Activated naive CD8-positive, alpha-beta T cell (primary cell): ENCODE measurements at regions not wholly inside any gene's neighbourhood (a gene's known extent, or its start where the extent isn't known, plus 50 kb on each side); places are given as distances from the start of the nearest gene placed in this dataset.

Experiments
- H3K27ac Mint-ChIP-seq: one replicate; pipeline ENCODE4 v1.8.0; 2021; ENCODE audit warnings: mixed read lengths
- H3K27me3 Mint-ChIP-seq: one replicate; pipeline ENCODE4 v1.8.0; 2021; ENCODE audit warnings: mixed read lengths
- H3K36me3 Mint-ChIP-seq: one replicate; pipeline ENCODE4 v1.8.0; 2021; ENCODE audit warnings: mixed read lengths
- H3K4me1 Mint-ChIP-seq: one replicate; pipeline ENCODE4 v1.8.0; 2021; ENCODE audit warnings: low read depth, mixed read lengths
- H3K4me3 Mint-ChIP-seq: one replicate; pipeline ENCODE4 v1.8.0; 2021; ENCODE audit warnings: mild to moderate bottlenecking, mixed read lengths
- H3K9me3 Mint-ChIP-seq: one replicate; pipeline ENCODE4 v1.8.0; 2021; ENCODE audit warnings: low read depth, mixed read lengths

DNA sequence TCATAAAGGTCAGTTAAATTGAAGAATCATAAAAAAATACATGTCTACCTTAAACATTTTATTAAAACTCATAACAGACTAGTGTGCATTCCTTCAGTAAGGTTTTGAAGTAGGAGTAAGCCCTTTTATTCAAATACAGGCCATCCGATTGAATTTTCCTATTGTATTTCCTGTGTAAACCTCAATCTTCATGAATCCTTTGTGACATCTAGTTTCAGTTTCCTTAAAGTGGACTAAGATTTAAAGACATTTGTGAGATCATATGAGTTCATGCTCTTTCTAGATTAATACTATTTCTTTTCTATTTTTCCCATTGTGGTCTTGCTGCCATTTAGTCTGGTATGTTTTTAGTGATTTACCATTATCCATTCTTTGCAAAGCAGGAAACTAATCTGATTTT, 644.7 kb upstream of the BOD1L1 start:
- no peak overlapping the region for H3K27ac Mint-ChIP-seq
- no peaks in the 10 kb centered on the region for H3K4me1 Mint-ChIP-seq
- no peak overlapping the region for H3K4me3 Mint-ChIP-seq
- peaks cover 7% of the 10 kb centered on the region for H3K9me3 Mint-ChIP-seq
- no peaks in the 10 kb centered on the region for H3K36me3 Mint-ChIP-seq
- H3K27me3 Mint-ChIP-seq, result peaks cover 4% of the 10 kb centered on the region

DNA sequence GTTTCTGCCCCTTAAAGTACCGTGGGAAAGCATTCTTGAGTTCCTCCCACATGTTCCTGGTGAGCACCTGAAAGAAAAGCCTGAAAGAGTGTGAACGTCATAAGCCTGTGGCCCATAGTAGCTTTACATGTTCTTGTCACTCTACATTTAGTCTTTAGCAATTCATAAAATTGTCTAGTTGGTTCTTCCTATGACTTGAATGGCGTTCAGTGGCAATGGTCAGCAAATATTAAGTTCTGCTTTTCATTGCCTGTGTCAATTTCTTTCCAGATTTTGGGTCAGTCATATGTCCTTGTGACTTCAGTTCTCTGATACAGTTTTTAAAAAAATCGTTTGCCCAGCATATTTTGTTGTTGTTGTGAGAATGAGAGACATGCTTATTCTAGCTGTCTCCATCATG, 650.0 kb upstream of the BOD1L1 start:
- Mint-ChIP-seq H3K4me1 (no peaks in the 10 kb centered on the region), H3K36me3 (no peaks in the 10 kb centered on the region), H3K9me3 (peaks cover 7% of the 10 kb centered on the region), H3K27me3 (peaks cover 1% of the 10 kb centered on the region), H3K4me3 (no peak overlapping the region), H3K27ac (no peak overlapping the region)

DNA sequence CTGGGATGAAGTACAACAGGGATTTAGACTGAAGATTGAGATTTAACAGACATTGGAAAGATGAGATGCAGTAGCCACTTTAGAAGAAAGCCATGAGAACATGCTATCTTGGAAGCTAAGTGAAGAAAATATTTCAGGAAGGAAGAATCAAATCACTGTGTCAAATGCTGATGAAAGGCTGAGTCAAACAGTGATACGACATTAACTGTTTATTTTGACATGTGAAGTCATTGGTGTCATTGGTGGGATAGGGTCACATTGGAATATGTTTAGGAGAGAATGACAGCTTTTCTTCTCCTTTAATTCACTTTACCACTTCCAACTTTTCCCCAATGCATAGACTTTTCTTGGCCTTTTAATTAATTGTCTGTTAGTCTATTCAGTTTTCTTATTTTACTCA, 653.0 kb upstream of the BOD1L1 start:
- H3K4me3 Mint-ChIP-seq, result no peak overlapping the region
- H3K9me3 Mint-ChIP-seq, result peaks cover 6% of the 10 kb centered on the region
- H3K27ac Mint-ChIP-seq, result no peak overlapping the region
- H3K4me1 Mint-ChIP-seq, result no peaks in the 10 kb centered on the region
- no peaks in the 10 kb centered on the region for H3K36me3 Mint-ChIP-seq
- peaks cover 1% of the 10 kb centered on the region for H3K27me3 Mint-ChIP-seq

DNA sequence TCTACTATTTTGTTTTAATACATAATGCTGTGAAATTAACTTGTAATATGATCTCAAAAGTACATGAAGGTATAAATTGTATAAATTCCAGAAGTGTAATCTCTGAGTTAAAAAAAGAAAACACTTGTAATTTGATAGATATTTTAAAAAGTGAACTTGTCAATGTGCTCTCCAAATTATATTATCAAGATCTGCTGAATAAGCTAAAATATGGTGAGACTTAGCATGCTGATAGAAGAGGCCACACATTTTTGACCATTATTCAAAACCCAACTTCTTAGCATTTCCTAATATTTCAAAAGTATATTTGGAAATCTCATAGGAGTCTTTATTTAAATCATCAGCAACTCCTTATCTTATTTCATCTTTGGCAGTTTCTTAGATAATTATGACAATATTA, 657.1 kb upstream of the BOD1L1 start:
- peaks cover 1% of the 10 kb centered on the region for H3K27me3 Mint-ChIP-seq
- H3K4me1 Mint-ChIP-seq, result no peaks in the 10 kb centered on the region
- H3K4me3 Mint-ChIP-seq, result no peak overlapping the region
- no peaks in the 10 kb centered on the region for H3K36me3 Mint-ChIP-seq
- H3K9me3 Mint-ChIP-seq, result no peaks in the 10 kb centered on the region
- H3K27ac Mint-ChIP-seq, result no peak overlapping the region

DNA sequence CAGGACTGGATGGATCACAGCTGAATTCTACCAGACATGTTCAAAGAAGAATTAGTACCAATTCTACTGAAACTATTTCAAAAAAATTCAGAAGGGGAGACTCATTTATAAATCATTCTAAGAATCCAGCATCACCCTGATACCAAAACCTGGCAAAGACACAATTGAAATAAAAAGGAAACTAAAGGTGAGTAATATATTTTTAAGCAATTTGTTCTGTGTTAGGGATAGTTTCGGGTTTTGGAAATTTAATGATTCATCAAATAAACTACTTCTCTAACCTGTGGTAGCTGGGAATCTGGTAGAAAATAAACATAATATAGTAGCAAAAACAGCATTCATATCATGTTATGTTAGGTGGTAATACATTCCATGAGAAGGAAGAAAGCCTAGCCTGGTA, 662.2 kb upstream of the BOD1L1 start:
- no peaks in the 10 kb centered on the region for H3K36me3 Mint-ChIP-seq
- no peaks in the 10 kb centered on the region for H3K9me3 Mint-ChIP-seq
- no peaks in the 10 kb centered on the region for H3K4me1 Mint-ChIP-seq
- no peak overlapping the region for H3K27ac Mint-ChIP-seq
- no peaks in the 10 kb centered on the region for H3K27me3 Mint-ChIP-seq
- no peak overlapping the region for H3K4me3 Mint-ChIP-seq

DNA sequence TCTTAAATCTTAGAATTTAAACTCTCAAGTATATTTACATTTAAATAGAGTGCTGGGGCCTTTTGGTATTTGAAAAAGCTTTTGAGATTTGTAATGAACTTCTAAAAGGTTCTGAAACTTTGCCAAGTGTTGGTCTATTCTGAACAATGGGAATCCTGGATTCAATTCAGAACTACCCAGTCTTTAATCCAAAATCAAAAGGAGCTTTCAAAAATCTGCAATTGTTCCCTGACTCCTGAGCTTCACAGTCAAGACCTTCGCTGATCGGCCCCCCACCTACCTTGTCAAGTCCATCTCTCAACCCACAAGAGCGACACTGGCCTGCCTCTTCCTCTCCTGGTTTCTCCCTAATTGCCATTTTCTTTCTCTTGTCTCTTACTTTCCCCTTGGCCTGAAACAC, 666.1 kb upstream of the BOD1L1 start:
- Mint-ChIP-seq H3K27me3 (no peaks in the 10 kb centered on the region), H3K4me1 (no peaks in the 10 kb centered on the region), H3K4me3 (no peak overlapping the region), H3K9me3 (no peaks in the 10 kb centered on the region), H3K27ac (no peak overlapping the region), H3K36me3 (no peaks in the 10 kb centered on the region)

DNA sequence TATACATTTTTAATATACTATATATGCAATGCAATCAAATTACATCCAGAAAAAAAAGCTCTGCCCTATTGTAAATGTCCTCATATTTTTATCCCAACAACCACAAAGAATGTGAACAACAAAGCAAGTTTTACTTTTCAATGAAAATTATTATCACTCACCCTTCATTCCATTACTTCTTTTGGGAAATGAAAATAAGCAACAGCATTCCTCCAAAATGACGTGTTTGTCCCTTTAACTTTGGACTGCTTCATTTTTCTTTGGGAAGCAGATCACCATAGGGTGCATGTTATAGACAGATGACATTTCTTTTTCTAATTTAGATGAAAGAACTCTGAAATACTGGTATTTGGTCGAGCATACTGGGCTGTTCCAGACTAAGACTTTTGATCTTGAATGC, 667.1 kb upstream of the BOD1L1 start:
- no peaks in the 10 kb centered on the region for H3K4me1 Mint-ChIP-seq
- H3K4me3 Mint-ChIP-seq, result no peak overlapping the region
- H3K27me3 Mint-ChIP-seq, result no peaks in the 10 kb centered on the region
- no peak overlapping the region for H3K27ac Mint-ChIP-seq
- no peaks in the 10 kb centered on the region for H3K9me3 Mint-ChIP-seq
- H3K36me3 Mint-ChIP-seq, result no peaks in the 10 kb centered on the region

DNA sequence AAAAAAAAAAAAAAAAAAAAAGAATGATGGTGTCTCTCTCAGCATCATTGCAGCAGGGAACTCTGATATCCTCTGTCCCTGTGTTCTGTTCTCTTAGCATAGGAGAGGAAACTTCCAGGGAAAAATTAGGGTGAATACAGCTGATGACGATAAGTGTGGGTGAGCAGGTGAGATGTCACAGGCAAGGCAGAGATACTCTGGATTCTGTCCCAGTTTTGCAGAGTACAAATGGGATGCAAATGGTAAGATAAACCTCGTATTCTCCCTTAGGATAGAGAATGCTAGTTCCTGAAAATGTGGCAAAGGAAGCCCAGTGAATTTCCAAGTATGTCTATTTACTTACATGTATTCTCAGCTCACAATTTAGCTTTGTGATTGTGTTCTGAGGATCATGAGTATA, 671.6 kb upstream of the BOD1L1 start:
- no peaks in the 10 kb centered on the region for H3K36me3 Mint-ChIP-seq
- H3K4me3 Mint-ChIP-seq, result no peak overlapping the region
- no peaks in the 10 kb centered on the region for H3K27me3 Mint-ChIP-seq
- no peak overlapping the region for H3K27ac Mint-ChIP-seq
- no peaks in the 10 kb centered on the region for H3K9me3 Mint-ChIP-seq
- H3K4me1 Mint-ChIP-seq, result no peaks in the 10 kb centered on the region

DNA sequence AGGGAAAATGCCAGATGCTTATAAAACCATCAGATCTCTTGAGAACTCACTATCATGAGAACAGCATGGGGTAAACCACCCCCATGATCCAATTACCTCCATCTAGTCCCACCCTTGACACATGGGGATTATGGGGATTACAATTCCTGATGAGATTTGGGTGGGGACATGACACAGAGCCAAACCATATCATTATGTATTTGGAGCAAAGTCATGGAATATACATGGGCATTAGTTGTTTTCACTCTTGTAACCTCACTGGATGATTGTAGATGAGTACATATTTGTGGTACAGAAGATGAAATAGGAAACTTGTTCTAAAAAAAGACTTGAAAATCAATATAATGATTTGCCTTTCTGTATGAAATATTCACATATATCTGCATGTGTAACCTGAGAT, 674.5 kb upstream of the BOD1L1 start:
- Mint-ChIP-seq H3K27me3 (no peaks in the 10 kb centered on the region), H3K9me3 (no peaks in the 10 kb centered on the region), H3K4me3 (no peak overlapping the region), H3K36me3 (no peaks in the 10 kb centered on the region), H3K4me1 (no peaks in the 10 kb centered on the region), H3K27ac (no peak overlapping the region)

DNA sequence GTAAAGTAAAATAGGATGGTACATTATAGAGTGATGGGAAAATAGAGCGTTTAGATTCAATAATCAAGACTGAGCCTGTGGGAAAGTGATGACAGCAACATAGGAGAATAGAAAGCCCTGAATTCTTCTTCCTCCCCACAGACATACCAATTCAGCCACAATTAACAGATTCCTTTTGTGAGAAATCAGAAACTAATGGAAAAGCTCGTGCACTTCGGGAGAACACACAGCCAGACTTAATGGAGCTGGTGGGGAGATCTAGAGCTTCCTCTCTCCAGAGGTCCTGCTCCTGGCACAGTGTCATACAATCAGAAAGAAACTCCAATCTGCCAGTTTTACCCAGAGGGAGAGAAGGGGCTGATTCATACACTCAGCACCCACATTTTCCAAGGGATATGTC, 676.3 kb upstream of the BOD1L1 start:
- no peaks in the 10 kb centered on the region for H3K36me3 Mint-ChIP-seq
- H3K27ac Mint-ChIP-seq, result no peak overlapping the region
- no peaks in the 10 kb centered on the region for H3K27me3 Mint-ChIP-seq
- H3K4me1 Mint-ChIP-seq, result no peaks in the 10 kb centered on the region
- H3K9me3 Mint-ChIP-seq, result no peaks in the 10 kb centered on the region
- H3K4me3 Mint-ChIP-seq, result no peak overlapping the region

DNA sequence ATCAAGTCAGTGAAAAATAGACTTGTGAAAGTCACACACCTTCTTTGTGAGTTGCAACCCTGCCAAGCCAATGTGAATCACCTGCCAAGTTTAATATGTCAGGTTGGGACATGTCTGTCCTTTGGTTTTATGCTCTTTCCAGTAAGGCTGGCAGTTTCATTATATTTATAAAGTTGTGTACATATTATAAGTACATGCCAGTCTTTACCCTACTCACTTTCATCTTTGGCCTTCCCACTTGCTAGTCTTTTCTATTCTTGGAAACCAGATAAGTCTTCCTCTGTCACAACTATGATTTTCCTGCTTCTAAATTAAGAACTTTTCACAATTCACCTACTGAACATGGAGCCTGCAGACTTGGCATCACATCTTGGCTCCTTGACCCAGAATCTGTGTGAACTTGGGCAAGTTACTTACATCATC, 680.7 kb upstream of the BOD1L1 start:
- Mint-ChIP-seq H3K27ac (no peak overlapping the region), H3K27me3 (no peaks in the 10 kb centered on the region), H3K9me3 (no peaks in the 10 kb centered on the region), H3K4me1 (no peaks in the 10 kb centered on the region), H3K36me3 (no peaks in the 10 kb centered on the region), H3K4me3 (no peak overlapping the region)

DNA sequence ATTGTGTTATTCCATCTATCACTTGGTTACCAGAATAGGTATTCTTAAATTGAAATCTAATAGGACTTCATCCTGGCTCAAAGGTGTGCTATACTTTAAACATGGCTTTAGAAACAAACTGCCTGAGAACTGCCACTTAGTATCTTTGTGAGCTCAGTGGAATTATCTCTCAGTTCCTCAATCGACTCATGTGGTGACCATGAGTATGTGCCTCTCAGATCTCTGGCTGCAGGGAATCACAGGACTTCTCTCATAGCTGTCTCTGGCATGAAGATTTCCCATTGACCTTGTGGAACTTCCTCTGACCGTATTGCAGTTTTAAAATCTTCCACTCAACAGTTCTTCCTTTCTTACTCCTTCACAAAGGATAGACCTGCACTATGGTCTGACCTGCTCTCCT, 681.9 kb upstream of the BOD1L1 start:
- no peaks in the 10 kb centered on the region for H3K9me3 Mint-ChIP-seq
- no peak overlapping the region for H3K4me3 Mint-ChIP-seq
- no peak overlapping the region for H3K27ac Mint-ChIP-seq
- H3K4me1 Mint-ChIP-seq, result no peaks in the 10 kb centered on the region
- H3K36me3 Mint-ChIP-seq, result no peaks in the 10 kb centered on the region
- no peaks in the 10 kb centered on the region for H3K27me3 Mint-ChIP-seq

DNA sequence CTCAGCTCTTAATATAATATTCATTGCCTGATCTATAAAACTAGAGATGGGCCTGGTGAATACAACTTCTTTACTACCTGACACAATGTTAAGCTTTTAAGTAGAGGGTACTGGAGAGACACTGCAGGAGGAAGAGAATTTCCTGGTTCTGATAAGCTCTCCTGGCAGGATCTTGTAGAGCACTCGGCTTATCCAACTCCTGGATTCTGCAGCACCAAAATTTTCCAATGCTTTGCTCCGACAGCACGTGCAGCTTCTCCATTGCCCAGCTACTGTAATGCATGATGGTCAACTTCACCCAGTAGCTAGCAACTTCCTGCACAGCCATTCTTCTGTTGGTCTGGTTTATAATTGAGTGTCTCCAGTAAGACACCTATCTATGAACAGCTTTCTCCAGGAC, 686.2 kb upstream of the BOD1L1 start:
- Mint-ChIP-seq H3K4me3 (no peak overlapping the region), H3K4me1 (no peaks in the 10 kb centered on the region), H3K9me3 (no peaks in the 10 kb centered on the region), H3K27me3 (peaks cover 1% of the 10 kb centered on the region), H3K27ac (no peak overlapping the region), H3K36me3 (no peaks in the 10 kb centered on the region)

DNA sequence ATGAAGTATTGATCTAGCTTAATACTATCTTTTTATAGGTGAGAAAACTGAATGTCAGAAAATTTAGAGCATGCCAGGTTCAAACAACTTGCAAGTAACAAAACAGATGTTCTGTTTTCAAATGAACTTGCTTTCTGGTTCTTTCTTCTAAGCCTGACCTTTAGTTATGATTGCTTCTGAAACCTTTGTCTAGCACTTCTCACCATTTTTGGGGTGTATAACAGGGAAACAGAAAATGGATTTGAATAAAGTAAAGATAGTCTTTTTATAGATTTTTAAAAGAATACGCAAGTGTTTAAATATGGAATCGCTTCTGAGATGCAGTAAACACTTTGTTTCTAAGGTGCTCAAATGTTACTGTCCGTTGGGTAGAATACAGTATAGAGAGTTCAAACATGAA, 687.2 kb upstream of the CPEB2 start:
- no peaks in the 10 kb centered on the region for H3K9me3 Mint-ChIP-seq
- H3K4me3 Mint-ChIP-seq, result no peak overlapping the region
- no peaks in the 10 kb centered on the region for H3K4me1 Mint-ChIP-seq
- H3K27ac Mint-ChIP-seq, result no peak overlapping the region
- H3K27me3 Mint-ChIP-seq, result peaks cover 1% of the 10 kb centered on the region
- H3K36me3 Mint-ChIP-seq, result no peaks in the 10 kb centered on the region

DNA sequence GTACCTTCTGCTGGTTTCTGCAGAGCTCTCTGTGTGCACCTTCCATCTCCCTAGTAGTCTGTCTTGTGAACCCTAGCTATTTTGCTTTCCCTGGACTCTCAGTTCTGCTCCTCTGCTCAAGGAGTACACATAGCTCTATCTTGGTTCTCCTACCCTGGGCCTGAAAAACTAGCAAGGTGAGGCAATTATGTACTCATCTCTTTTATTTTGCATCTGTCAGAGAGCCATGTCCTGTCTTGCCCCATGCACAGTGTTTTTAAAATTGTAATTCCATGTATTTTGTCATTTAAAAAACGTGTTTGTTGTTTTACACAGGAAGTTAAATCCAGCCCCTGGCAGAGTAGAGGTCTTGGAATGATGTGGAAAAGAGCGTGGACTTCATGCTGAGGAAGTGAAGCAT, 684.9 kb upstream of the CPEB2 start:
- Mint-ChIP-seq H3K36me3 (no peaks in the 10 kb centered on the region), H3K4me3 (no peak overlapping the region), H3K4me1 (no peaks in the 10 kb centered on the region), H3K9me3 (no peaks in the 10 kb centered on the region), H3K27me3 (peaks cover 1% of the 10 kb centered on the region), H3K27ac (no peak overlapping the region)

DNA sequence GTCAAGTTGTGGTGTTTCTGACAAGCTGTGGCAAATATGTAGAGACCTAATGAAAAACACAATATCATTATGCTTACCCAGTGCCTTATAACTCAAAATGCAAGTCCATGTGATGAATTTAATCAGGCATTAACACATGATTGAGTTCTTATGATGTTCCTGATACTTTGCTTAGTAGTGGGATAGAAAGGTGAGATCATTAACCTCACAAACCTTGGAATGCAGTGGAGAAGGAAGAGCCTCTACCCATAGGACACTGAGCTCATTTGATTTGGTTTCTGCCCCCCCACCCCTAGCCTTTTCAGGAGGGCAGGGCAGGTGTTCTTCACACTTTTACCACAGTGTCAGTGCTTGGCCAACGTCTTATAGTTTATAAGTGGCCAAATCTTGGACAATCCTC, 683.6 kb upstream of the CPEB2 start:
- Mint-ChIP-seq H3K9me3 (no peaks in the 10 kb centered on the region), H3K36me3 (no peaks in the 10 kb centered on the region), H3K4me1 (no peaks in the 10 kb centered on the region), H3K27ac (no peak overlapping the region), H3K27me3 (peaks cover 4% of the 10 kb centered on the region), H3K4me3 (no peak overlapping the region)

DNA sequence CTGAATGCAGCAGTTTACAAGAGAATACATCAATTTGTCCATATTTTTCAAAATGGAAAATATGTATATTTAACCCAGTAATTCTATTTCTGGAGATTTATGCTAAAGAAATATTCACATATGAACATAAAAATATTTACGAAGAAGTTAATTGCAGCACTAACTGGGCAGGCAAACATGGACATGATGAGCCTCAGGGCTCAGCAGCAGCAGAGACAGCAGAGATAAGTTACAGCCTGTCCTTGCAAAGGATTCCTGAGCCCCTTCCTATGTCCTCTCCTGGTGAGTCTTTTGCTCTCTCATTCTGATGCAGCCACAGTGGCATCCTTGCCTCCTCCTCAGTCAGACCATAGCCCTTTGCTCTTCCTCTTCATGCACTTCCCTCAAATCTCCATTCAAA, 680.6 kb upstream of the CPEB2 start:
- no peak overlapping the region for H3K27ac Mint-ChIP-seq
- no peak overlapping the region for H3K4me3 Mint-ChIP-seq
- H3K4me1 Mint-ChIP-seq, result no peaks in the 10 kb centered on the region
- no peaks in the 10 kb centered on the region for H3K36me3 Mint-ChIP-seq
- H3K27me3 Mint-ChIP-seq, result peaks cover 4% of the 10 kb centered on the region
- no peaks in the 10 kb centered on the region for H3K9me3 Mint-ChIP-seq
